GM12875 (cell line): ENCODE measurements at regions not wholly inside any gene's neighbourhood (a gene's known extent, or its start where the extent isn't known, plus 50 kb on each side); places are given as distances from the start of the nearest gene placed in this dataset.
"Not testable (repeated sequence)": the region's sequence is repeated elsewhere in the genome, so short reads cannot be mapped to it uniquely, and the experiment has no call there.

Experiments
- H3K4me3 ChIP-seq: one replicate; pipeline ENCODE4 v1.5.1; 2011; ENCODE audit warnings: low read depth, low read length, control low read depth
- TF ChIP-seq, protein P1 (sequence below): IDR thresholded peaks from 2 replicates; pipeline ENCODE4 v1.5.1; 2011; ENCODE audit warnings: low read depth, mild to moderate bottlenecking, control low read depth, inconsistent platforms, low read length, moderate library complexity, borderline replicate concordance; ENCODE audit not compliant: insufficient read depth

DNA sequence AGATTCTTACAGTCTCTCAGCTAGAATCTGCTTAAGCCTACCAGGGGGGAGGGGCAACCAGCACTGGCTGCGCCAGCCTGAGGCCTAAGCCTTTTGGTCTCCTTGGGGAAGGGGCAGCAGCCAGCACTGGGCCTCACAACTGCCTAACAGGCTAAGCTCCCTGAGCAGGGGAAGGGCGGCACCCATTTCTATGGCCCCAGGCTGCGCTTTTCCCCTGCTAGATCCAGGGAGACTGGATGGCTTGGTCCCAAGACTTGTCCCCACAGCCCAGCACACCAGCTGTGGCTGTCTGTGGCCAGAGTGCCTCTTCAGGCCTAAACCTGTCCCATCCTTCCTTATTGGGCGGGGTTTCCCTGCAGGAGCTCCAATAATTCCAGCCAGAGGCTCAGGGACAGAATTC lies 1230.3 kb upstream of the CRIM1 start:
- H3K4me3 ChIP-seq, result no peak overlapping the region
- TF ChIP-seq, protein P1, sequence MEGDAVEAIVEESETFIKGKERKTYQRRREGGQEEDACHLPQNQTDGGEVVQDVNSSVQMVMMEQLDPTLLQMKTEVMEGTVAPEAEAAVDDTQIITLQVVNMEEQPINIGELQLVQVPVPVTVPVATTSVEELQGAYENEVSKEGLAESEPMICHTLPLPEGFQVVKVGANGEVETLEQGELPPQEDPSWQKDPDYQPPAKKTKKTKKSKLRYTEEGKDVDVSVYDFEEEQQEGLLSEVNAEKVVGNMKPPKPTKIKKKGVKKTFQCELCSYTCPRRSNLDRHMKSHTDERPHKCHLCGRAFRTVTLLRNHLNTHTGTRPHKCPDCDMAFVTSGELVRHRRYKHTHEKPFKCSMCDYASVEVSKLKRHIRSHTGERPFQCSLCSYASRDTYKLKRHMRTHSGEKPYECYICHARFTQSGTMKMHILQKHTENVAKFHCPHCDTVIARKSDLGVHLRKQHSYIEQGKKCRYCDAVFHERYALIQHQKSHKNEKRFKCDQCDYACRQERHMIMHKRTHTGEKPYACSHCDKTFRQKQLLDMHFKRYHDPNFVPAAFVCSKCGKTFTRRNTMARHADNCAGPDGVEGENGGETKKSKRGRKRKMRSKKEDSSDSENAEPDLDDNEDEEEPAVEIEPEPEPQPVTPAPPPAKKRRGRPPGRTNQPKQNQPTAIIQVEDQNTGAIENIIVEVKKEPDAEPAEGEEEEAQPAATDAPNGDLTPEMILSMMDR, result no peak

DNA sequence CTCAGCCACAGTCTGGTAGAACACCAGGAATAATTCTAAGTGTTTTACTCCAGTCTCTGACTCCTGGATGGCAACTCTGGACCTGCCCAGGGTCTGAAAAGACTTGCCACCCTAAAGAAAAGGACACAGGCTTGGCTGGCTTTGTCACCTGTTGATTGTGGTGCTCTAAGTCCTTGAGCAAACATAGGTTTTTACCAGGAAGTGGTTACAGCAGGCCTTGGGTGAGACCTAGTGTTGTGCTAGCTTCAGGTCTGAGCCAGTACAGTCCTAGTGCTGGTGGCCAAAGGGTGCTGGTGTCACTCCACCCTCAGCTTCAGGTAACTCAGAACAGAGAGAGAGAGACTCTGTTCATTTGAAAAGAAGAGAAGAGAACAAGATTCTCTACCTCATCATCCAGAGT lies 1239.4 kb upstream of the CRIM1 start:
- TF ChIP-seq, protein P1, result no peak
- no peak overlapping the region for H3K4me3 ChIP-seq

DNA sequence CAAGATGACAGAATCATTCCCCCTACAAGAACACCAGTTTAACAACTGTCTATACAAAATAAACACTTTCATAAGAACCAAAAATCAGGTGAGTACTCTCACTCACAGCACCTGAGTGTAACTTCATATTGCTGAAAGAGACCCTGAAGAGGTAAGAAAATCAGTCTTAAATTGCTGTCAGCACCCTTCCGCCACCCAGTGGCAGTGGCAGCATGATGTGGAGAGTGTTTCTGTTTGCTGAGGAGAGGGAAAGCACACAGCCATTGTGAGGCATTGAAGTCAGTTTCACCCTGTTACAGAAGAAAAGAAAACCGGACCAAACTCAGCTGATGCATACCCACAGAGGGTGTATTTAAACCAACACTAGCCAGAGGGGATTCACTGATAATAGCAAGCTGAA lies 1240.8 kb upstream of the CRIM1 start:
- TF ChIP-seq, protein P1, result 0 out of 2 replicates have a peak, but pooled peaks have one; percentile 4
- H3K4me3 ChIP-seq, result no peak overlapping the region

DNA sequence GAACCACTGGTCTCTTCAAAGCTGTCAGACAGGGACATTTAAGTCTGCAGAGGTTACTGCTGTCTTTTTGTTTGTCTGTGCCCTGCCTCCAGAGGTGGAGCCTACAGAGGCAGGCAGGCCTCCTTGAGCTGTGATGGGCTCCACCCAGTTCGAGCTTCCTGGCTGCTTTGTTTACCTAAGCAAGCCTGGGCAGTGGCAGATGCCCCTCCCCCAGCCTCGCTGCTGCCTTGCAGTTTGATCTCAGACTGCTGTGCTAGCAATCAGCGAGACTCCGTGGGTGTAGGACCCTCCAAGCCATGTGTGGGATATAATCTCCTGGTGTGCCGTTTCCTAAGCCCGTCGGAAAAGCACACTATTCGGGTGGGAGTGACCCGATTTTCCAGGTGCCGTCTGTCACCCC lies 1243.2 kb upstream of the CRIM1 start:
- not testable (repeated sequence) for H3K4me3 ChIP-seq

DNA sequence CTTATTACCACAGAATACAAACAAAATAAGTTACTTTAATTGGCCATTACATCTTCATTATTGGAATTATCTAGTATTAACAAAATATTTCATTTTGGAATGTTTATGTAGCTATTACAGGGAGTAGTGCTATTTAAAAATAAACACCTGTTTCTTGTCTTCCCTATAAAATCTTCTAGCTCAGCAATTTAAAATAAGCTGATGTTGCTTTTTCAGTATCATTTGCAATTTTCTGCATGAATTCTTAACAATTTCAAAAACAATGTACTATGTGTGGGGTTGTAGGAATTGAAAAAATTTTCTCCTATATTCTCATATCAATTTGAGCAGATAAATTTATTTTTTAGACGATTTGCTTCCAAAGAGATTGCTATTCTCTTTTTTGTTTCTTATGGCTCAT lies 1251.3 kb upstream of the CRIM1 start:
- no peak overlapping the region for H3K4me3 ChIP-seq
- TF ChIP-seq, protein P1, result no peak

DNA sequence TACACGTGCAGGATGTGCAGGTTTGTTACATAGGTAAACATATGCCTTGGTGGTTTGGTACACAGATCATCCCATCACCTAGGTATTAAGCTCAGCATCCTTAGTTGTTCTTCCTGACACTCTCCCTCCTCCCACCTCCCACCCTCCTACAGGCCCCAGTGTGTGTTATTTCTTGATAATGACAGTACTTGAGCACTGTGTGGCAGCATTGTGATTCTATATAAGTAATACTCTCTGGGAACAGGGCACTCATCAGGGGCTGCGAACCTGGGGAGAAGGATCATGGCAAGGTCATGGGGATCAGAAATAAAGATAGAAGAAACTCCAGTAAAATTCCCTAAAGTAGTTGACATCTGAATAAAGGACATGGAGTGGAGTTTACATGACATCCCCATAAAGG lies 1256.2 kb upstream of the CRIM1 start:
- no peak overlapping the region for H3K4me3 ChIP-seq
- TF ChIP-seq, protein P1, result no peak

DNA sequence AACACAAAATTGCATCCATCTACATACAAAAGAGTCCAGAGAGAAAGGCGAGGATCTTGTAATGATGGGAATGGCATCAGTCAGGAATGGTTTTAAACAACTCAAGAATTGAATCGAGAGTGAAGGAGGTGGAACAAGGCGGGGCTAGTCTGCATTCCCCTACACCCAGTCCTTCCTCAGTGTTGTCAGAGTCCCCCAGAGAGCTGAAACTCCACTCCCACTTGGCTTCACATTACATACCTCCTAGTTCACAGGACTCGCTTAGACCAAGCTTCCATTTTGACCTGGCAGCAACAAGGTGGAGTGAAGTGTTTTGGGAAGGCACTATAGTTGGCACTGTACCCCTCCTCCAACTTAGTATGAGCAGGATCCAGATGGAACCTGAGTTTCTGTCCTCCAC lies 1273.5 kb upstream of the CRIM1 start:
- H3K4me3 ChIP-seq, result no peak overlapping the region
- TF ChIP-seq, protein P1, result no peak

DNA sequence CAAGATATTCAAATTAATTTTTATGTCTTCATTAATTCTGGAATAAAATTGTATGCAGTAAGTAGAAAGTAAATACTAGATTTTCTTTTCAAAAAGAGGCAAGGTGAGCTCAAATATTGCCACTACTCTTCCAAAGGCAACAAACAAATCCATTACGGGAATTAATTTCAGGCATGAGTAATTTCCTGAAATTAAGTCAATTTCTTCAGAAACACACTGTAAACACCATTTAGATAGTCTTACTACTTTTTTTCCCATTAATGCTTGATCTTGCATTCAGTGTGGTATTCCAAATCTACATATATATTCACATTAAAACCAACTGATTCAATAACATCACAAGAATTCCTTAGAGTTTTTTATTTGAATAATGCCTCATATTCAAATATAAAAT lies 1274.0 kb upstream of the CRIM1 start:
- H3K4me3 ChIP-seq, result no peak overlapping the region
- TF ChIP-seq, protein P1, result no peak
